NB4 (cell line): ENCODE measurements at regions not wholly inside any gene's neighbourhood (a gene's known extent, or its start where the extent isn't known, plus 50 kb on each side); places are given as distances from the start of the nearest gene placed in this dataset.

Experiments used
- DNase-seq: peaks from one replicate; pipeline ENCODE4 v3.0.0; 2010; ENCODE audit warnings: low read depth
- H3K4me3 ChIP-seq: one replicate; pipeline ENCODE4 v1.5.1; 2011; ENCODE audit warnings: mild to moderate bottlenecking, low read depth, low read length, moderate library complexity
- CTCF ChIP-seq: IDR thresholded peaks from one replicate; pipeline ENCODE4 v1.5.1; 2012; ENCODE audit warnings: low read depth, low read length
- MAX ChIP-seq: IDR thresholded peaks from 2 replicates; pipeline ENCODE4 v1.6.1; 2011; ENCODE audit warnings: low read depth, low read length
- MYC ChIP-seq: IDR thresholded peaks from 2 replicates; pipeline ENCODE4 v1.6.1; 2011; ENCODE audit warnings: low read depth, low read length
- POLR2A ChIP-seq: IDR thresholded peaks from 2 replicates; pipeline ENCODE4 v1.6.1; 2011; ENCODE audit warnings: mild to moderate bottlenecking; ENCODE audit not compliant: insufficient read length; ENCODE audit errors: extremely low read depth

GRCh38 chr12:28893856-28894255, 255.2 kb upstream of the FAR2 start:
- no peak overlapping the region for H3K4me3 ChIP-seq
- no peak for TF ChIP-seq MYC
- 0 out of 2 replicates have a peak, but pooled peaks have one; percentile 4 for TF ChIP-seq MAX
- no peak for DNase-seq

- H3K4me3 ChIP-seq = no peak overlapping the region
- TF ChIP-seq CTCF (no peak), MYC (no peak), MAX (no peak), POLR2A (no peak)
- DNase-seq = no peak
Observed at GRCh38 chr12:28896421-28896820, 252.7 kb upstream of the FAR2 start.

- TF ChIP-seq CTCF (no peak), MAX (no peak)
- no peak for DNase-seq
- no peak overlapping the region for H3K4me3 ChIP-seq
Observed at GRCh38 chr12:28898038-28898437, 251.0 kb upstream of the FAR2 start.

GRCh38 chr12:28899951-28900350, 249.1 kb upstream of the FAR2 start:
- no peak overlapping the region for H3K4me3 ChIP-seq
- TF ChIP-seq CTCF = no peak
- TF ChIP-seq MYC = no peak
- TF ChIP-seq MAX = no peak
- no peak for TF ChIP-seq POLR2A
- no peak for DNase-seq

- no peak for TF ChIP-seq MAX
- TF ChIP-seq POLR2A = no peak
- TF ChIP-seq MYC = no peak
- no peak for TF ChIP-seq CTCF
- no peak for DNase-seq
- H3K4me3 ChIP-seq = no peak overlapping the region
Observed at GRCh38 chr12:28905220-28905955, 243.7 kb upstream of the FAR2 start.

GRCh38 chr12:28908646-28909045, 240.4 kb upstream of the FAR2 start:
- H3K4me3 ChIP-seq = no peak overlapping the region
- TF ChIP-seq MAX (no peak), POLR2A (no peak)
- no peak for DNase-seq

GRCh38 chr12:28909291-28909690, 239.8 kb upstream of the FAR2 start:
- H3K4me3 ChIP-seq = no peak overlapping the region
- DNase-seq = no peak
- TF ChIP-seq CTCF (no peak), MYC (no peak), MAX (no peak), POLR2A (no peak)
